Neuronal stem cell (in vitro differentiated cells): ENCODE measurements at regions not wholly inside any gene's neighbourhood (a gene's known extent, or its start where the extent isn't known, plus 50 kb on each side); places are given as distances from the start of the nearest gene placed in this dataset.

Experiments used
- DNase-seq: peaks from one replicate; pipeline ENCODE4 v3.0.0-alpha.2; 2013; ENCODE audit warnings: low spot score
- H2AFZ ChIP-seq: one replicate; pipeline ENCODE4 v1.6.1; 2013; ENCODE audit warnings: mild to moderate bottlenecking, low read length, inconsistent platforms
- H2AK5ac ChIP-seq: 2 replicates; pipeline ENCODE4 v1.6.1; 2013; ENCODE audit warnings: low read depth, mild to moderate bottlenecking, inconsistent platforms, low read length, moderate library complexity, mixed read lengths
- H2BK120ac ChIP-seq: 2 replicates; pipeline ENCODE4 v1.6.1; 2013; ENCODE audit warnings: low read depth, mild to moderate bottlenecking, inconsistent platforms, low read length, moderate library complexity, mixed read lengths
- H2BK12ac ChIP-seq: one replicate; pipeline ENCODE4 v1.6.1; 2013; ENCODE audit warnings: low read length, inconsistent platforms
- H2BK15ac ChIP-seq: 2 replicates; pipeline ENCODE4 v1.6.1; 2013; ENCODE audit warnings: mild to moderate bottlenecking, low read length, inconsistent platforms, mixed read lengths
- H2BK5ac ChIP-seq: one replicate; pipeline ENCODE4 v1.6.1; 2013; ENCODE audit warnings: inconsistent platforms, mild to moderate bottlenecking, low read length, moderate library complexity
- H3K14ac ChIP-seq: one replicate; pipeline ENCODE4 v1.6.1; 2013; ENCODE audit warnings: low read length, inconsistent platforms
- H3K18ac ChIP-seq: 2 replicates; pipeline ENCODE4 v1.6.1; 2013; ENCODE audit warnings: low read length, inconsistent platforms
- H3K23ac ChIP-seq: 2 replicates; pipeline ENCODE4 v1.6.1; 2013; ENCODE audit warnings: low read depth, mild to moderate bottlenecking, mixed read lengths, low read length, inconsistent platforms; ENCODE audit not compliant: poor library complexity
- H3K27ac ChIP-seq: replicated peaks from 3 replicates; pipeline ENCODE4 v1.5.1; 2013; ENCODE audit warnings: low read length, inconsistent platforms
- H3K27me3 ChIP-seq, 3 experiments: 2 replicates each; pipeline ENCODE4 v1.6.1; 2013; ENCODE audit warnings: low read length in 3 of 3, mild to moderate bottlenecking in 2 of 3, inconsistent platforms in 1 of 3, low read depth in 1 of 3, mixed read lengths in 1 of 3, moderate library complexity in 1 of 3; ENCODE audit not compliant: control insufficient read depth in 3 of 3, insufficient read depth in 3 of 3
- H3K36me3 ChIP-seq, 2 donors: replicated peaks in 1 of 2; 2 replicates each; pipeline ENCODE4 v1.6.1; 2013; ENCODE audit warnings: low read length in 2 of 2; ENCODE audit not compliant: control insufficient read depth in 2 of 2, insufficient read depth in 2 of 2
- H3K4ac ChIP-seq: 2 replicates; pipeline ENCODE4 v1.6.1; 2013; ENCODE audit warnings: inconsistent platforms, mild to moderate bottlenecking, low read length, moderate library complexity
- H3K4me1 ChIP-seq, 2 donors: 1 replicate in 1 of 2; 2 replicates in 1 of 2; pipeline ENCODE4 v1.6.1; 2013; ENCODE audit warnings: low read length in 2 of 2, low read depth in 1 of 2; ENCODE audit not compliant: control insufficient read depth in 2 of 2, insufficient read depth in 1 of 2
- H3K4me2 ChIP-seq: one replicate; pipeline ENCODE4 v1.6.1; 2013; ENCODE audit warnings: mild to moderate bottlenecking, low read length, inconsistent platforms; ENCODE audit not compliant: insufficient read depth, poor library complexity, severe bottlenecking
- H3K4me3 ChIP-seq, 2 donors: 2 replicates each; pipeline ENCODE4 v1.5.1; 2013; ENCODE audit warnings: low read length in 2 of 2, mild to moderate bottlenecking in 2 of 2, inconsistent platforms in 1 of 2, moderate library complexity in 1 of 2
- H3K79me1 ChIP-seq: one replicate; pipeline ENCODE4 v1.6.1; 2013; ENCODE audit warnings: low read depth, mild to moderate bottlenecking, inconsistent platforms, low read length, moderate library complexity
- H3K9ac ChIP-seq: one replicate; pipeline ENCODE4 v1.6.1; 2013; ENCODE audit warnings: mild to moderate bottlenecking, low read depth, low read length, inconsistent platforms; ENCODE audit not compliant: poor library complexity
- H3K9me3 ChIP-seq, 2 donors: replicated peaks in 1 of 2; 2 replicates each; pipeline versions ENCODE3 to v1.6.1; 2013; ENCODE audit warnings: low read length in 2 of 2, mild to moderate bottlenecking in 2 of 2, inconsistent platforms in 1 of 2, low read depth in 1 of 2, mixed read lengths in 1 of 2, moderate library complexity in 1 of 2; ENCODE audit not compliant: control insufficient read depth in 2 of 2, insufficient read depth in 1 of 2
- H4K8ac ChIP-seq: one replicate; pipeline ENCODE4 v1.6.1; 2013; ENCODE audit warnings: low read depth, mild to moderate bottlenecking, inconsistent platforms, low read length, moderate library complexity
- H4K91ac ChIP-seq: one replicate; pipeline ENCODE4 v1.6.1; 2013; ENCODE audit warnings: low read length, low read depth, mild to moderate bottlenecking, inconsistent platforms; ENCODE audit not compliant: poor library complexity
- WGBS, 2 donors: extraction: QIAGEN DNeasy Blood & Tissue Kit; methylation state at CpG; one replicate each; pipeline ENCODE4 v1.1.7; 2013; ENCODE audit warnings: missing lambda C conversion rate in 2 of 2, mixed read lengths in 1 of 2; ENCODE audit not compliant: insufficient read length in 2 of 2, insufficient replicate concordance in 1 of 2; ENCODE audit errors: extremely low coverage in 2 of 2; 5-methylcytosine and 5-hydroxymethylcytosine counted together

DNA sequence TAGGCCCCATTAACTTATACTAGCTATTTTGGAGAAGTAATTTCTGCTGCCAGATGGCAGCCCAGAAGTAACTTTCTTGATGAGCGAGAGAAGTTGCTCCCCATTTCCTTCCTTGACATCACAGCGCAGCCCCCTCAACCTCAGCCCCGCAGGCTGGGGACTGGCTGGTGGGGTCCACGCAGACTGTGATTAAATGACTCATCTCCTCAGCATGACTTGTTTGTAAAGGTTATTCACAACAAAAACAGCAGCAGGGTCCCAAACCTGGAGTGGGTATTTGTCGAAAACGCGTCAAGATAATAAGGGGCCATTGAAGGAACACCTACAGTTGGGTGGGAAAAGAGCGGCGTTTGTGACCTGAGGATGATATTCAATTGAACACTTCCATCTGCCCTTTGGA lies 120.6 kb downstream of the TXNL1 start:
- Histone ChIP-seq H2AFZ (no peak overlapping the region), H3K4ac (no peak overlapping the region), H4K8ac (no peak overlapping the region), H3K9ac (no peak overlapping the region), H3K18ac (no peak overlapping the region), H3K14ac (no peak overlapping the region), H3K79me1 (no peaks in the 10 kb centered on the region), H3K27me3 (no peaks in the 10 kb centered on the region), H2BK15ac (no peak overlapping the region), H2BK5ac (no peak overlapping the region), H2AK5ac (no peak overlapping the region), H3K9me3 (no peaks in the 10 kb centered on the region), H3K36me3 (no peaks in the 10 kb centered on the region), H4K91ac (no peak overlapping the region), H2BK120ac (no peak overlapping the region), H3K27ac (no peak overlapping the region), H3K4me2 (no peak overlapping the region), H3K4me3 (no peak overlapping the region), H3K4me1 (peaks cover 0 to 2% of the 10 kb centered on the region in 2 donors), H3K23ac (no peak overlapping the region), H2BK12ac (no peak overlapping the region)
- WGBS, 2 donors = no CpG with 5 or more reads among the region's 9 CpGs
- no peak for DNase-seq

DNA sequence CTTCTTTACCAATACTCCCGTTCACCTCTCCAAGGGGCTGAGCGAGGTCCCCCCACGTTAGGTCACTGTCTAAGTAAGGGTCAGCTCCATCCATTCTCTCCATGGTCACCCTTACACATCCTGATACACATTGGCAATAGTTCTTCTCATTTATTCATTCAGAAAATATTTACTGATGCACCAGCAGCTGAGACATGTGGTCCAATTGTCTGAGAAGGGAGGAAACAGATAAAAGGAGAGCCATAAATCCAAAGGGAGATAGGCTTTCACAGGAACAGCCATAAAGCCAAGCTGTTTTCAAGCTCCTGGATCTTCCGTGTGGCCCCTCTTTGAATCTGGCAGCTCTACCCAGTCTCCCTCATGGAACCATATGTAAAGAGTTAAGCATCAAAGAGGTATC lies 121.2 kb downstream of the TXNL1 start:
- Histone ChIP-seq H3K4me3 (no peak overlapping the region), H3K36me3 (no peaks in the 10 kb centered on the region), H3K4me1 (peaks cover 0 to 2% of the 10 kb centered on the region in 2 donors), H2BK15ac (no peak overlapping the region), H3K79me1 (no peaks in the 10 kb centered on the region), H2BK120ac (no peak overlapping the region), H2BK5ac (no peak overlapping the region), H3K27me3 (no peaks in the 10 kb centered on the region), H4K8ac (no peak overlapping the region), H3K23ac (no peak overlapping the region), H2AK5ac (no peak overlapping the region), H4K91ac (no peak overlapping the region), H3K14ac (no peak overlapping the region), H3K4me2 (no peak overlapping the region), H2BK12ac (no peak overlapping the region), H2AFZ (no peak overlapping the region), H3K9ac (no peak overlapping the region), H3K9me3 (no peaks in the 10 kb centered on the region), H3K18ac (no peak overlapping the region), H3K4ac (no peak overlapping the region), H3K27ac (no peak overlapping the region)
- DNase-seq = no peak
- no CpG with 5 or more reads among the region's 4 CpGs for WGBS, 2 donors

DNA sequence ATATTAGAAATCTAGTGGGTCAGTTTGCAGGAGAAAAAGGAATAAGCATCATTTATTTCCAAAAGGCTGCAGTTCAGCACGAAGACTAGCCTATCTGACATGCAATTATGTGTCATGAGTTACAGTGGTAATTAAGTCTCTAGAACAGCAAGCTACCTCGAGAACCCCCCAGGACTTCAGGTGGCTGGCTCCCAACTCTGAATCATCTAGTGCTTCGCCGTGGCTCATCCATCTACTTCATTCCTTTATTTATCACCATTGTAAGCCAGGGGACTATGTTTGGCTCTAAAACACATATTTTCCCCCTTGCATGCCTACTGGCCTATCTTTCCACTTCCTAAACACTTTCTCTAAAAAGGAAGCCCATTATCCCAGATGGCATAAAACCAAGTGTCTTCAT lies 121.6 kb downstream of the TXNL1 start:
- no peak overlapping the region for H2BK15ac ChIP-seq
- H2AK5ac ChIP-seq = no peak overlapping the region
- H2BK5ac ChIP-seq = no peak overlapping the region
- H3K9ac ChIP-seq = no peak overlapping the region
- H3K14ac ChIP-seq = no peak overlapping the region
- no peak overlapping the region for H3K27ac ChIP-seq
- no peak for DNase-seq
- H2BK120ac ChIP-seq = no peak overlapping the region
- WGBS, 2 donors = no CpG with 5 or more reads among the region's 4 CpGs
- H3K4me2 ChIP-seq = no peak overlapping the region
- H4K91ac ChIP-seq = no peak overlapping the region
- H3K9me3 ChIP-seq = no peaks in the 10 kb centered on the region
- H3K4me1 ChIP-seq = peaks cover 0 to 2% of the 10 kb centered on the region in 2 donors
- H2BK12ac ChIP-seq = no peak overlapping the region
- no peak overlapping the region for H2AFZ ChIP-seq
- no peak overlapping the region for H3K4me3 ChIP-seq
- no peaks in the 10 kb centered on the region for H3K79me1 ChIP-seq
- H3K36me3 ChIP-seq = no peaks in the 10 kb centered on the region
- H3K27me3 ChIP-seq = no peaks in the 10 kb centered on the region
- no peak overlapping the region for H3K23ac ChIP-seq
- no peak overlapping the region for H3K4ac ChIP-seq
- no peak overlapping the region for H4K8ac ChIP-seq
- H3K18ac ChIP-seq = no peak overlapping the region

DNA sequence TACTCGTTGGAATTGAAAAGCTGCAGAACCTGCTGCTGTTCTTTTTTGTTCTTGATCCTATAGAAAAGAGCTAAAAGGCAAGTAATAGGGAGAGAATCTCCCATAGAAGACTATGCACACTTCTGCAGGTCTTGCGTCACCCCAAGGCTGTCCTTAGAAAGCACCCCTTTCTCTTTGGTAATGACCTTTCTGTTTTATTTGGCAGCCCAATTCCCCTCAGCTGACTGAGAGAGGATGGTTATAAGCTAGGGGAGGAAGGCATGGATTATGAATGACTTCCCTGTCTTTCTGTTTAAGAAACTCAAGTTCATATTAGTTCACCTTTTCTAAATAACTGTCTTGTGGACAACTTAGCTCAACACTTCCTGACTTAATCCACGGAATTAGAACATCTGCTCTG lies 122.9 kb downstream of the TXNL1 start:
- H2BK12ac ChIP-seq = no peak overlapping the region
- no peaks in the 10 kb centered on the region for H3K27me3 ChIP-seq
- H3K4me3 ChIP-seq = no peak overlapping the region
- no peak overlapping the region for H2BK15ac ChIP-seq
- H2BK120ac ChIP-seq = no peak overlapping the region
- H3K4me1 ChIP-seq = no peaks in the 10 kb centered on the region
- no peak overlapping the region for H4K91ac ChIP-seq
- H3K4ac ChIP-seq = no peak overlapping the region
- no peaks in the 10 kb centered on the region for H3K79me1 ChIP-seq
- H3K18ac ChIP-seq = no peak overlapping the region
- no peak overlapping the region for H3K23ac ChIP-seq
- H2AFZ ChIP-seq = no peak overlapping the region
- no peaks in the 10 kb centered on the region for H3K36me3 ChIP-seq
- no peak overlapping the region for H3K14ac ChIP-seq
- H3K9ac ChIP-seq = no peak overlapping the region
- WGBS, 2 donors = no CpG with 5 or more reads among the region's 3 CpGs
- no peak overlapping the region for H2AK5ac ChIP-seq
- no peak for DNase-seq
- no peak overlapping the region for H3K27ac ChIP-seq
- H3K4me2 ChIP-seq = no peak overlapping the region
- H2BK5ac ChIP-seq = no peak overlapping the region
- no peak overlapping the region for H4K8ac ChIP-seq
- H3K9me3 ChIP-seq = no peaks in the 10 kb centered on the region
